ENCODE measurements at regions not wholly inside any gene's neighbourhood (a gene's known extent, or its start where the extent isn't known, plus 50 kb on each side); places are given as distances from the start of the nearest gene placed in this dataset.

DNA sequence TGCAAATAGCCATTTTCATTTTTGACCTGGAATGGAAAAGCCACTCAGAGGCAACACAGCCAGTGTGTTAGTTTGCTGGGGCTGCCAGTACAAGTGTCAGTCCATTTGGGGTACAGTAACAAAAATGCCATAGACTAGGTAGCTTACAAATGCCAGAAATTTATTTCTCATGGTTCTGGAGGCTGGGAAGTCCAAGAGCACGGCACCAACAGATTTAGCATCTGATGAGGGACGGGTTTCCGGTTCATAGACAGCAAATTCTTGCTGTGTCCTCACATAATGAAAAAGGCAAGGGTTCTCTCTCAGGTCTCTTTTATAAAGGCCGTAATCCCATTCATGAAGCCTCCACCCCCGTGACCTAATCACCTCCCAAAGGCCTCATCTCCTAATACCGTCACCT lies 418.2 kb downstream of the TYW1 start (continued):
- no peak for TF ChIP-seq RAD21 (IDR thresholded peaks at IDR 0.05 in 1 of 2, conservative IDR thresholded peaks at IDR 0.05 in 1 of 2; ENCODE audit: low read depth in 2 of 2, low read length in 2 of 2)
- TF ChIP-seq SAP30 (IDR thresholded peaks at IDR 0.05; ENCODE audit: insufficient read depth, insufficient replicate concordance, low read length): no peak
- TF ChIP-seq, protein P1, sequence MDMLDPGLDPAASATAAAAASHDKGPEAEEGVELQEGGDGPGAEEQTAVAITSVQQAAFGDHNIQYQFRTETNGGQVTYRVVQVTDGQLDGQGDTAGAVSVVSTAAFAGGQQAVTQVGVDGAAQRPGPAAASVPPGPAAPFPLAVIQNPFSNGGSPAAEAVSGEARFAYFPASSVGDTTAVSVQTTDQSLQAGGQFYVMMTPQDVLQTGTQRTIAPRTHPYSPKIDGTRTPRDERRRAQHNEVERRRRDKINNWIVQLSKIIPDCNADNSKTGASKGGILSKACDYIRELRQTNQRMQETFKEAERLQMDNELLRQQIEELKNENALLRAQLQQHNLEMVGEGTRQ (IDR thresholded peaks at IDR 0.05; ENCODE audit: low read length): no peak
- TF ChIP-seq ASH2L (IDR thresholded peaks at IDR 0.05; ENCODE audit: low read length): no peak

Data from H1 (cell line).